ENCODE measurements at regions not wholly inside any gene's neighbourhood (a gene's known extent, or its start where the extent isn't known, plus 50 kb on each side); places are given as distances from the start of the nearest gene placed in this dataset.

DNA sequence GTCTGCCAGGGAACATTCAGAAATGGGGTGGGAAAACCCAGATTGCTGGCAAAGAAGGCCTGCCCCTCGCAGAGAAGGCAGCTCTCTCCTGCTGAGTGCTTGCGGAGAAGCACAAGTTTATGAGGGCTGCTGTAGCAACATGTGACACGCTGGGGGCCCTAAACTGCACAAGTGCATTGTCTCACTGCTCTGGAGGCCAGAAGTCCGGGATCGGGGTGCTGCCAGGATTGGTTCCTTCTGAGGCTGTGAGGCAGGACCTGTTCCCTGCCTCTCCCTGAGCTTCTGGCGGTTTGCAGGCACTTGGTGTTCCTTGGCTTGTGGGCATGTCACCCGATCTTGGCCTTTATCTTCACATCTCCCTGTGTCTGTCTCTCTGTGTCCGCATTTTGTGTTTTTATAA is 75.6 kb upstream of the NEURL1B start:
- DNase-seq (ENCODE audit: low spot score) = no peak
- TF ChIP-seq, protein P1, sequence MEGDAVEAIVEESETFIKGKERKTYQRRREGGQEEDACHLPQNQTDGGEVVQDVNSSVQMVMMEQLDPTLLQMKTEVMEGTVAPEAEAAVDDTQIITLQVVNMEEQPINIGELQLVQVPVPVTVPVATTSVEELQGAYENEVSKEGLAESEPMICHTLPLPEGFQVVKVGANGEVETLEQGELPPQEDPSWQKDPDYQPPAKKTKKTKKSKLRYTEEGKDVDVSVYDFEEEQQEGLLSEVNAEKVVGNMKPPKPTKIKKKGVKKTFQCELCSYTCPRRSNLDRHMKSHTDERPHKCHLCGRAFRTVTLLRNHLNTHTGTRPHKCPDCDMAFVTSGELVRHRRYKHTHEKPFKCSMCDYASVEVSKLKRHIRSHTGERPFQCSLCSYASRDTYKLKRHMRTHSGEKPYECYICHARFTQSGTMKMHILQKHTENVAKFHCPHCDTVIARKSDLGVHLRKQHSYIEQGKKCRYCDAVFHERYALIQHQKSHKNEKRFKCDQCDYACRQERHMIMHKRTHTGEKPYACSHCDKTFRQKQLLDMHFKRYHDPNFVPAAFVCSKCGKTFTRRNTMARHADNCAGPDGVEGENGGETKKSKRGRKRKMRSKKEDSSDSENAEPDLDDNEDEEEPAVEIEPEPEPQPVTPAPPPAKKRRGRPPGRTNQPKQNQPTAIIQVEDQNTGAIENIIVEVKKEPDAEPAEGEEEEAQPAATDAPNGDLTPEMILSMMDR (IDR thresholded peaks at IDR 0.05; ENCODE audit: extremely low read depth, insufficient read depth, missing control alignments) = no peak
- in situ Hi-C loops (cut with MboI; ENCODE audit: low pct_unique_long_range_greater_than_20kb, low sequenced_read_pairs, unreplicated experiment) = no loop called here

DNA sequence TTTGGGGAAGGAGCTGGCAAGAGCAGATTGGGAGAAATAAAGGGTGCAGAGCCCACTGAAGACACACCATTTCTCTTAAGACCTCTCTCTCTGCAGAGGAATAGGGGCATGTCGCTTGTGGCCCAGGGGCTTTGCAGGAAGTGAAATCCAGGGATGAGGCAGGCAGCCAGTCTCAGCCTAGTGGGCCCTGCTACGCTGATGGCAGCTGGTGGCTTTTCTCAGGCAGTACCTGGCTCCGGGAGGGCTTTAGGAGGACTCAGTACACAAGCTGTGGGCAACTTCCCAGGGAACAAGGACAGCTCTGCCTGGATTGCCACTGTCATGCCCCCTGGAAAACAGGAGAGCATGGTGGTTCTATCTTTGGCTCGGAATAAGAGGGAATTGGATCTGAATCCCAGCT is 76.2 kb upstream of the NEURL1B start:
- no peak for DNase-seq (ENCODE audit: low spot score)
- TF ChIP-seq, protein P1 (IDR thresholded peaks at IDR 0.05; ENCODE audit: extremely low read depth, insufficient read depth, missing control alignments) = no peak
- in situ Hi-C loops (cut with MboI; ENCODE audit: low pct_unique_long_range_greater_than_20kb, low sequenced_read_pairs, unreplicated experiment) = no loop called here

DNA sequence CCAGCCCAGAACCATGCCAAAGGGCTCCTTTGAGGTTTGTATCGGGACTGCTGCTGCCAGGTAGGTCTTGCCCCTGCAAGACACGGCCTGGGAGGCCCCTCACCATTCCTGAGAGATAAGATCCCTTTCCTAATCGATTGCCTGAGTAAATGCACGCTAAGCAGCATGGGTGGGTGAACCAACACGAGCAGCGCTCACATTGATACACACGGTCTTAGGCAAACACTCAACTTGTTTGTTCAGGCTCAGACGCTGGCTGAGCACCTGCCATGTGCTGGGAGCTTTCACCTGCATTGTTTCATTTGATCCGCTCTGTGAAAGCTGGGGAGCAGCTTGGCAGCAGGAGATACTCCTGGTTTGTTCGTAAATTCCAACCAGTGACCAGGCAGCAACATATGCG is 76.9 kb upstream of the NEURL1B start:
- in situ Hi-C loops (cut with MboI; ENCODE audit: low pct_unique_long_range_greater_than_20kb, low sequenced_read_pairs, unreplicated experiment) = no loop called here
- no peak for DNase-seq (ENCODE audit: low spot score)
- TF ChIP-seq, protein P1 (IDR thresholded peaks at IDR 0.05; ENCODE audit: extremely low read depth, insufficient read depth, missing control alignments) = no peak

DNA sequence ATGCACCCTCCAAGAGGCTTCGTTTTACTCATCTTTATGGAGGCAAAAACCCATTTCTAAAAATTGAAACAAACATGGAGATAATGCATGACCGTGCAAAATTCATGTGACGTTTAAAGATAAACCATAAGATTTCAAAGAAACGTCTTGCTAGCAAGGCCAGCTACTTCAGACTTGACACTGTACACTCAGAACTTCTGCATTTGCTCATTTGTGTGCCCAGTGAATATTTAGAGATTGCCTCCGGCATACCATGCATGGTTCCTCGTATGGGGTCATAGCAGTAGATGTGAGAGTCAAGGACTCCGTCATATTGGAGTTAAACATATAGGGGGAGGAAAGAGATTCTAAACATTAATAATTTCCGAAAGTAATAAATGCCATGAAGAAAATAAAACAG is 78.6 kb upstream of the NEURL1B start:
- TF ChIP-seq, protein P1 (IDR thresholded peaks at IDR 0.05; ENCODE audit: extremely low read depth, insufficient read depth, missing control alignments) = no peak
- in situ Hi-C loops (cut with MboI; ENCODE audit: low pct_unique_long_range_greater_than_20kb, low sequenced_read_pairs, unreplicated experiment) = no loop called here
- no peak for DNase-seq (ENCODE audit: low spot score)

DNA sequence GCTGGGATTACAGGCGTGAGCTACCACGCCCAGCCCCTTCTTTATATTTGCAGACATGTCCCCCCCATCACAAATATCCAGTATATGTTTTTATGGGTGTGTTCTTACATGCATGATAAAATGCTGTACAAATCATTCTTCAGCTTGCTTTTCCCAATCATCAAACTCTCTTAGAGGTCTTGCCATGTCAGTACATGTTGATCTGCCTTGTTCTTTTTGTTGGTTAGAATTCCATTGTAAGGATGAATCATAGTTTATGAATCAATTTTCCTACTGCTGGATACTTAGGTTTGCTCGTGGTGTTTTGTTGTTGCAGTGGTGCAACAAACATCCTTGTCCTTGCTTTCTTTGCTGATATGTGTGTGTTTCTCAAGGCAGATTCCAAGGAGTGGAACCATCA is 79.9 kb upstream of the NEURL1B start:
- no peak for DNase-seq (ENCODE audit: low spot score)
- in situ Hi-C loops (cut with MboI; ENCODE audit: low pct_unique_long_range_greater_than_20kb, low sequenced_read_pairs, unreplicated experiment) = no loop called here
- TF ChIP-seq, protein P1 (IDR thresholded peaks at IDR 0.05; ENCODE audit: extremely low read depth, insufficient read depth, missing control alignments) = no peak

DNA sequence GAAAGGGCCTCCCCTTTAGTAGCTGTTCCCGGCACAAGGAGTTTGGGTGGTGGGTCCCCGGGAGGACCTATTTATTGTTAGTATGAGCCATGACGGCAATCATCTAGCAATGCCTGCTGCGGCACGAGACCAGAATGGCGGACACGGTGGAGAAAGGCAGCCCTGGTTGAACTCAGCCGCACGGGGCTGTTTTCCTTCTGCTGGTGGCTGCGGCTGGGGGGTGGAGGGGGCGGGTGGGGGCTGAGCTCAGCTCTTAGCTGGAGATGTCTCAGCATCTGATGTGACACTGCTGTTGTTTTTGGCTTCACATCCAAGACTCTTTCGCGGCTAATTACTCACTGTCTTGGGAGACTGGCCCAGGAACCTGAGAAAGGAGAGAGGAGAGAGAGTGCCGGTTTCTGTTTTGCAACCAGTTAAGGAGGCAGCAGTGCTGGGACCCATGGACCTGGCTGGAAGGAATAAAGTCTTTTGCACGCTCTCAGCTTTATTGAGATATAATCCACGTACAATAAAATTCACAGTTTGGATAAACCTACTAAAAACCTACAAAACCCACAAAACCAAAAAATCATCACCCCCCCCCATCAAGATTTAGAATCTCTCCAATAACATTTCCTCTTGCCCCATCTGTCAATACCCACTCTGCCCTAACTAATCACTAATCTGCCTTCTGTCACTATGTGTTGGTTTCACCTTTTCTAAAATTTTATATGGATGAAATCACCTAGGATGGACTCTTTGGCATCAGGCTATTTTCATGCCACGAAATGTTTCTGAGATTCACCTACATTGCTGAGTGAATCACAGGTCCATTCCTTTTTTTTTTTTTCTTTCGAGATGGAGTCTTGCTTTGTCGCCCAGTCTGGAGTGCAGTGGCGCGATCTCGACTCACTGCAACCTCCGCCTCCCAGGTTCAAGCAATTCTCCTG is 81.8 kb upstream of the NEURL1B start:
- no peak for DNase-seq (ENCODE audit: low spot score)
- in situ Hi-C loops (cut with MboI; ENCODE audit: low pct_unique_long_range_greater_than_20kb, low sequenced_read_pairs, unreplicated experiment) = no loop called here

More for the DNA sequence above, 81.8 kb upstream of the NEURL1B start:
- TF ChIP-seq, protein P1 (IDR thresholded peaks at IDR 0.05; ENCODE audit: extremely low read depth, insufficient read depth, missing control alignments) = no peak

All from GM13977 (cell line).